Germinal center (tissue), 1 donor: ENCODE measurements at regions not wholly inside any gene's neighbourhood (a gene's known extent, or its start where the extent isn't known, plus 50 kb on each side); places are given as distances from the start of the nearest gene placed in this dataset.
"Not testable (repeated sequence)": the region's sequence is repeated elsewhere in the genome, so short reads cannot be mapped to it uniquely, and the experiment has no call there.

Experiments
- DNase-seq: peaks from one replicate; pipeline ENCODE4 v3.0.0; 2012; ENCODE audit warnings: mixed read lengths, low spot score

DNA sequence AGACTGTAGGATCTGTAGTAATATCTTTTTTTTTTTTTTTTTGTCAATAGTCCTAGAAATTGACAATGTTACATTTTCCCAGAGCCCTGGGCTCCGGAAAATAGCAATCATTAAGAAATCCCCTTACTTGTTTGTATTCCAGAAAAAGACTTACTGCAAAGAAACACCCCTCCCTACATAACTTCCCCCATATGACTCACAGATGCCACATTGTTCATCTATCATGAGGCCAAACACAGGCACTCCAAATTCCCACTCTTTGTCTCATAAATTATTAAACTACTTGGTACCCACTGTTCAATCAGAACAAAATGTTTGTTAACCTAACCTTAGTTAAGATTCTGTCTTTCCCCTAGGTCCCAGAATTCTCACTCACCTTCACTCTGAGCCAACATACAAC lies 53.5 kb downstream of the TEX51 start:
- DNase-seq = no peak

GRCh38 chr2:126953483-126953882 lies 54.8 kb downstream of the TEX51 start:
- no peak for DNase-seq

GRCh38 chr2:126954831-126955230 lies 56.1 kb downstream of the TEX51 start:
- no peak for DNase-seq

GRCh38 chr2:126956773-126957172 lies 58.1 kb downstream of the TEX51 start:
- DNase-seq = not testable (repeated sequence)

DNA sequence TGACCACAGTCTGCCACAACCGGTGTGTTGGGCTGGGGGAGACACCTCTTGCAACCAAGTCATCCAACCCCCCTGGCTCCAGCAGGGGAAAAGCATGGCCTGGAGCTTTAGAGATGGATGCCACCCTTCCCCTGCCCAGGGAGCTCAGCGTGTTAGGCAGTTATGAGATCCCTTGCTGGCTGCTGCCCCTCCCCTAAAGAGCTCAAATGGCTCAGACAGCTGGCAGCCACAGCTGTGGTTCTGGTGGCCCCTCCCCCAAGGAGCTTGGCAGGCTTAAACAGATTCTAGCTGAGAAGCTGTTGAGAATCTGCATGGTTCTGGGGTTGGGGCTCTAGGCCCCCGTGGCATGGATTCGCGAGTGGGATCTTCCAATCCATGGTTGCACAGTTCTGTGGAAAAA lies 64.7 kb downstream of the TEX51 start:
- DNase-seq = no peak

GRCh38 chr2:126966601-126967000 lies 67.9 kb downstream of the TEX51 start:
- no peak for DNase-seq

DNA sequence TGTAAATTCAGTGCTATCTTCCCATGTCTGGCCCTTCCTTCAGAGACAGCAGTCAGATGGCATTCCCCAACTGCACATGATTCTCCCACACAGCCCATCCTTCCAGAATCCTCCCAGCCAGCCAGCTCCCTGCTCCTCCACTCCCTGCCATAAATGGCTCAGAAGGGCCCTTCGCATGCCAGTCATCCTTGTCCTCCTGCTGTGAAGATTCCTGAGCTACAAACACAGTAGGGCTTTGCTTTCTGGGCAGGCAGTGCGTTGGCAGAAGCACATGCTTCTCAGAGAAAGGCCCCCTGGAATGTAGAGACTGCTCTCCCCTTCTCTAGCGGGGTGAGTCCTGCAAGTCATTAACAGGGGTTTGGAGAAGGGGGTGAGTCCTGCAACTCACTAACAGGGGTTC lies 71.9 kb downstream of the TEX51 start:
- DNase-seq = no peak

GRCh38 chr2:126971162-126971480 lies 72.4 kb downstream of the TEX51 start:
- DNase-seq = no peak

DNA sequence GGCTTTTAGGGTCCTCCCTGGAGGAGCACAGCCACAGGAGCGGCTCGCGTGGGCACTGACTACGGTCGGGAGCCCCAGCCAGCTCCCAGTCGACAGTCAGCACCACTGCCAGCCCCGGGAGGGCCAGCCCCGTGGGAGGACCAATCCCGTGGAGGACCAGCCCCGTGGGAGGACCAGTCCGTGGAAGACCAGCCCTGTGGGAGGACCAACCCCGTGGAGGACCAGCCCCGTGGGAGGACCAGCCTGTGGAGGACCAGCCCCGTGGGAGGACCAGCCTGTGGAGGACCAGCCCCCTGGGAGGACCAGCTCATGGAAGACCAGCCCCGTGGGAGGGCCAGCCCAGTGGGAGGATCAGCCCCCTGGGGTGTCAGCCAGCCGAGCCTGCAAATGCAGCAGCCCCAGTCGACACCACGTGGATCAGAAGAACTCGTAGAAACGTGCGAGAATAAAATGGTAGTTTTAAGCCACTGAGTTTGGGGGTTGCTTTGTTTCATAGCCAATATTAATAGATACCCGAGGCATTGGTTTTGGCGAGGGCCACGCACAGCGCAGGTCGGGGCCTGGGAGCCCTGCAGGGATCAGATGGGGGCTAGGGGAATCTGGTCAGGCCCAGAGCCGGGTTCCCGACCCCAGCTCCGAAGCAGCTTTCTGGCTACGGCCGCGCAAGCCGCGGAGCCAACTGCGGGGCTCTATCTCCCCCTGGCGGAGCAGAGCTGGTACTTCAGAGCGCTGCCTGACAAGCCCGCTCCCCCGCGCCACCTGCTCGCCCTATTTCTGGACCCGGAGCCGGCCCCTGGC lies 73.0 kb downstream of the TEX51 start:
- DNase-seq = peak; percentile 78

- no peak for DNase-seq
These were observed 73.6 kb downstream of the TEX51 start for GRCh38 chr2:126972279-126972626.

DNA sequence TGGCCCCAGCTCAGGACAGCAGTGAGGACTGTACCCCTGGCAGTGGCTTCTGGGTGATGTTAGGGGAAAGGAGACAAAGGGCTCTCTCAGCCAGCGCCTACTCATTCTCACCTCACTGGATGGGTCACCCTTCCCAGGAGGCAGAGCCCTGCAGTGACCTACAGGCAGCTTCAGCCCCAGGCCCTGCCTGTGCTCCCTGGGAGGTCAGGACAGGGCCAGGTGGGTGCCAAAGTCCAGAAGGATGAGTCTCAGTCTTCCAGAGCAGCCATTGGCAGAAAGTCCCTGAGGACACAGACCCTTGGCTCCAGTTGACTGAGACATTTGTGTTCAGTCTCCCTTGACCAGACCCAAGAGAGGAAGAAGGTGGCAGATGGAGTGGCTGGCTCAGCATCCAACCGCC lies 75.1 kb downstream of the TEX51 start:
- DNase-seq = no peak

- no peak for DNase-seq
These were observed 77.3 kb downstream of the TEX51 start for GRCh38 chr2:126975671-126976655.

- DNase-seq = no peak
These were observed 78.1 kb downstream of the TEX51 start for GRCh38 chr2:126976721-126977328.

DNA sequence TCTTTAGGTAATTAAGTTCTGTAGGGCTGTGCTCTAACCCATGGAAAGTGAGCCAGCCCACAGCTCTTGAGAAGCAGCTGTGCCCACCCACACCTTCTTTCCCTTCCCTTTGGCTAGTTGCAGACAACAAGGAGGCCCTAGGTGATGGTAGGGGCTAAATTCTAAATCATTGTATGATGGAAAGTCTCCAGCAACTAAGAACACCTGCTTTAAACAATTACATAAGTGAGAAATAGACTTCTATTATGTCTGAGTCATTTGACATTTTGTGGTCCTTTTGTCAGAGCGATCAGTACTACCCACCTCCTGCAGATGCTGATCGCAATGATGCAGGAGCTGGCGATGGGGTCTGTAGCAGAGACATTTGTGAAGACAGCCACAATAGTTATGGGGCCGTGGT lies 79.6 kb downstream of the TEX51 start:
- DNase-seq = no peak

- no peak for DNase-seq
These were observed 80.6 kb downstream of the TEX51 start for GRCh38 chr2:126979039-126980003.

DNA sequence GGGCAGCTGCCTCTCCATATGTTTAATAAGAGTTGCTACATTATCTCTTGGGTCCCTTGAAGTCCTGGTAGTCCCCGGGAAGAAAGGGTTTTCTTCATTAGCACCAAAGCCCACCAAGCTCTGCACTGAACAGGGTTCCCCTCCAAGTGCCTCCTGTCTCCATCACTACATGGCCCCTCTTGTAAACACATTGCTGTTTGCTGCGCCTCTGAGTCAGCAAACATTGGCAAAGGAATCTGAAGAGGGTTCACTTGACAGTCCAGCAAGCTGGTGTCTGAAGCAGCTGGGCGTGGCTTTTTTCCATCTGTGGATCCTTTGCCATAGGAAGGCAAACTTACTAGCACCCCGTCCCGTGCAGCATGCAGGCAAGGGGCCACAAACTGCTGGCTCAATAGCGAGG lies 82.8 kb downstream of the TEX51 start:
- no peak for DNase-seq

- no peak for DNase-seq
These were observed 84.2 kb downstream of the TEX51 start for GRCh38 chr2:126982935-126983334.

GRCh38 chr2:126986631-126987187 lies 88.0 kb downstream of the TEX51 start:
- DNase-seq = no peak

- DNase-seq = no peak
These were observed 89.8 kb downstream of the TEX51 start for GRCh38 chr2:126988482-126988881.

DNA sequence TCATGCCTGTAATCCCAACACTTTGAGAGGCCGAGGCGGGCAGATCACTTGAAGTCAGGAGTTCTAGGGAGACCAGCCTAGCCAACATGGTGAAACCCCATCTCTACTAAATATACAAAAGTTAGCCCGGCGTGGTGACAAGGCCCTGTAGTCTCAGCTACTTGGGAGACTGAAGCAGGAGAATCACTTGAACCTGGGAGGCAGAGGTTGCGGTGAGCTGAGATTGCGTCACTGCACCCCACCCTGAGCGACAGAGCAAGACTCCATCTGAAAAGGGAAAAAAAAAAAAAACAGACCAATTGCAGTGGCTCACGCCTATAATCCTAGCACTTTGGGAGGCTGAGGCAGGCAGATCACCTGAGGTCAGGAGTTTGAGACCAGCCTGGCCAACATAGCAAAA lies 90.4 kb downstream of the TEX51 start:
- not testable (repeated sequence) for DNase-seq

GRCh38 chr2:126990200-126990599 lies 91.5 kb downstream of the TEX51 start:
- no peak for DNase-seq
